CD4-positive, alpha-beta T cell (primary cell): ENCODE measurements at regions not wholly inside any gene's neighbourhood (a gene's known extent, or its start where the extent isn't known, plus 50 kb on each side); places are given as distances from the start of the nearest gene placed in this dataset.

Experiments
- ATAC-seq: fragments of 200-7000 bp; cut with Tn5 transposase; one replicate; pipeline ENCODE4 v1.10.0; 2022; ENCODE audit warnings: mild to moderate bottlenecking; ENCODE audit not compliant: poor library complexity
- CTCF ChIA-PET: fragments of 350-600 bp; sonication (Branson Sonifier 250); formaldehyde crosslinking; loops from one replicate; lab custom pipeline; 2021; ENCODE audit warnings: antibody characterized with exemption, inconsistent platforms; lab: Charles Lee
- POLR2A ChIA-PET: fragments of 350-600 bp; sonication (Branson Sonifier 250); formaldehyde crosslinking; loops from one replicate; lab custom pipeline; 2021; ENCODE audit warnings: antibody characterized with exemption, inconsistent platforms; lab: Charles Lee
- DNase-seq, 14 experiments: peaks; one replicate each; pipeline ENCODE4 v3.0.0-alpha.2; 2013 to 2020; ENCODE audit warnings: mixed read lengths in 2 of 14
- H3K27ac ChIP-seq, 2 donors: one replicate each; pipeline versions ENCODE4 v1.5.1 to v1.7.0; 2013; ENCODE audit warnings: low read length in 2 of 2, low read depth in 1 of 2, mild to moderate bottlenecking in 1 of 2
- H3K27me3 ChIP-seq, 2 experiments: 1 replicate in 1 of 2; 2 replicates in 1 of 2; pipeline versions ENCODE4 v1.6.1 to v1.7.0; 2013; ENCODE audit warnings: low read length in 2 of 2, control low read depth in 1 of 2, mild to moderate bottlenecking in 1 of 2, moderate library complexity in 1 of 2; ENCODE audit not compliant: insufficient read depth in 2 of 2, control insufficient read depth in 1 of 2
- H3K36me3 ChIP-seq: one replicate; pipeline ENCODE4 v1.6.1; 2013; ENCODE audit warnings: low read length, control low read depth; ENCODE audit not compliant: insufficient read depth
- H3K4me1 ChIP-seq: one replicate; pipeline ENCODE4 v1.6.1; 2013; ENCODE audit warnings: low read length, control low read depth; ENCODE audit not compliant: insufficient read depth
- H3K4me3 ChIP-seq: one replicate; pipeline ENCODE4 v1.5.1; 2013; ENCODE audit warnings: mild to moderate bottlenecking, low read length, moderate library complexity
- H3K9me3 ChIP-seq, 2 experiments: 1 replicate in 1 of 2; 2 replicates in 1 of 2; pipeline versions ENCODE4 v1.6.1 to v1.7.0; 2013; ENCODE audit warnings: low read length in 2 of 2, mild to moderate bottlenecking in 2 of 2, control low read depth in 1 of 2, moderate library complexity in 1 of 2; ENCODE audit not compliant: control insufficient read depth in 1 of 2, insufficient read depth in 1 of 2
- H3K27ac Mint-ChIP-seq: one replicate; pipeline ENCODE4 v1.8.0; 2020; ENCODE audit warnings: mixed read lengths
- H3K27me3 Mint-ChIP-seq: one replicate; pipeline ENCODE4 v1.8.0; 2021; ENCODE audit warnings: mixed read lengths
- H3K36me3 Mint-ChIP-seq: one replicate; pipeline ENCODE4 v1.8.0; 2021; ENCODE audit warnings: low read depth, mixed read lengths
- H3K4me1 Mint-ChIP-seq: one replicate; pipeline ENCODE4 v1.8.0; 2021; ENCODE audit warnings: low read depth, mixed read lengths
- H3K4me3 Mint-ChIP-seq: one replicate; pipeline ENCODE4 v1.8.0; 2020; ENCODE audit warnings: mild to moderate bottlenecking, mixed read lengths
- H3K9me3 Mint-ChIP-seq: one replicate; pipeline ENCODE4 v1.8.0; 2020; ENCODE audit warnings: mixed read lengths
- intact Hi-C, 2 experiments: fragments of 100-400 bp; cut with DNase I in 1 of 2; cut with micrococcal nuclease in 1 of 2; formaldehyde crosslinking; loops; one replicate each; pipeline versions ENCODE4 v1.15.1 to v1.9.0; 2023 to 2025; cut with DNase I, micrococcal nuclease
- TF ChIP-seq, protein P1 (sequence below): fragments of 200-600 bp; IDR thresholded peaks from one replicate; pipeline ENCODE4 v1.8.0; 2022; ENCODE audit warnings: antibody characterized with exemption, mild to moderate bottlenecking

DNA sequence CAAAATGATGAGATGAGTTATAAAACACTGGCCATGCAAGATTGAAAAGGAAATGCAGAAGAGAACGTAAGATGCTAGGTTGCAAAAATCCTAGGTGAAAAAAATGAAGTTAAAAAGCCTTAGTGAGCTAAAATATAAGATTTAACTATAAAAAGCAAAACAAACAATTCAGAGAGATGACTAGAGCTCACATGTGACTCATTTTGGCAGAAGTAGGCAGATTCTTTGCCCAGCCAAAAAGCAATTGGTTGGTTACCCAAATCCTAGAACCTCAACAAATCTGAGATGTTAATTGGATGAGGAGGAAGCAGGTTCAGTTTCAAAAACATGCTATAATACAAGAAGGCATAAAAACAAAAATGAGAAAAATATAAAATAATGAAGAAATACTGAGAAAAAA, 249.1 kb downstream of the OGFRL1 start:
- ATAC-seq, result no peak
- no peak for DNase-seq
- no peaks in the 10 kb centered on the region for H3K36me3 ChIP-seq
- TF ChIP-seq, protein P1, sequence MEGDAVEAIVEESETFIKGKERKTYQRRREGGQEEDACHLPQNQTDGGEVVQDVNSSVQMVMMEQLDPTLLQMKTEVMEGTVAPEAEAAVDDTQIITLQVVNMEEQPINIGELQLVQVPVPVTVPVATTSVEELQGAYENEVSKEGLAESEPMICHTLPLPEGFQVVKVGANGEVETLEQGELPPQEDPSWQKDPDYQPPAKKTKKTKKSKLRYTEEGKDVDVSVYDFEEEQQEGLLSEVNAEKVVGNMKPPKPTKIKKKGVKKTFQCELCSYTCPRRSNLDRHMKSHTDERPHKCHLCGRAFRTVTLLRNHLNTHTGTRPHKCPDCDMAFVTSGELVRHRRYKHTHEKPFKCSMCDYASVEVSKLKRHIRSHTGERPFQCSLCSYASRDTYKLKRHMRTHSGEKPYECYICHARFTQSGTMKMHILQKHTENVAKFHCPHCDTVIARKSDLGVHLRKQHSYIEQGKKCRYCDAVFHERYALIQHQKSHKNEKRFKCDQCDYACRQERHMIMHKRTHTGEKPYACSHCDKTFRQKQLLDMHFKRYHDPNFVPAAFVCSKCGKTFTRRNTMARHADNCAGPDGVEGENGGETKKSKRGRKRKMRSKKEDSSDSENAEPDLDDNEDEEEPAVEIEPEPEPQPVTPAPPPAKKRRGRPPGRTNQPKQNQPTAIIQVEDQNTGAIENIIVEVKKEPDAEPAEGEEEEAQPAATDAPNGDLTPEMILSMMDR, result no peak
- no peak overlapping the region for H3K27ac Mint-ChIP-seq
- H3K27me3 Mint-ChIP-seq, result peaks cover 4% of the 10 kb centered on the region
- no peaks in the 10 kb centered on the region for H3K27me3 ChIP-seq
- intact Hi-C loops, result loop anchor here in 1 of 2 experiments (5.0 kb wide), 2 partner anchors 1645 to 1790 kb away; no protein-coding TSS in a partner anchor
- ChIA-PET CTCF (no interaction called here), POLR2A (no interaction called here)
- no peak overlapping the region for H3K4me3 ChIP-seq
- H3K36me3 Mint-ChIP-seq, result no peaks in the 10 kb centered on the region
- H3K27ac ChIP-seq, result no peak overlapping the region
- H3K4me1 ChIP-seq, result no peaks in the 10 kb centered on the region
- H3K9me3 ChIP-seq, result no peaks in the 10 kb centered on the region
- H3K4me1 Mint-ChIP-seq, result no peaks in the 10 kb centered on the region
- peaks cover 6% of the 10 kb centered on the region for H3K9me3 Mint-ChIP-seq
- H3K4me3 Mint-ChIP-seq, result no peak overlapping the region

DNA sequence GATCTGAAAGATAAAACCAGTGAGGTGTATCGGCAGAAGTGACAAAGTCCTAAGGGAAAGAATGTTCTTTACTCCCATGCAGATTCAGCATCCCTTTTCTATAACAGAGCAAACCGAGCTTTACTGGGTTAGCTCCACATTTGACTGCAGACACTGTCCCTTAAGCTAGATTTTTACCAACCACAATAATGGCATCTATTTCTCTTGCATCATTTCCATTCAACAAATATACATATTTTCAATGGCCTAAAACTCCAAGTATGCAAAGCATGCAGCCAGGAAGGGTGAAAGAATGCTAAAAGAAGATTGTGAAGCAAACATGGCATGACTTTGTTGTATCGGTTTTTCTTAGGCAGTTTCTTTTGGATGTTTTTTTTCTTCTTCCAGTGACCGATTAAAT, 255.4 kb downstream of the OGFRL1 start:
- POLR2A ChIA-PET, result no interaction called here
- ATAC-seq (no peak), DNase-seq (no peak)
- CTCF ChIA-PET, result no interaction called here
- H3K4me1 Mint-ChIP-seq, result no peaks in the 10 kb centered on the region
- Histone ChIP-seq H3K9me3 (no peaks in the 10 kb centered on the region), H3K36me3 (no peaks in the 10 kb centered on the region), H3K4me3 (no peak overlapping the region), H3K27me3 (no peaks in the 10 kb centered on the region), H3K27ac (no peak overlapping the region), H3K4me1 (no peaks in the 10 kb centered on the region)
- TF ChIP-seq, protein P1, result no peak
- no peak overlapping the region for H3K4me3 Mint-ChIP-seq
- intact Hi-C loops, result no loop called here
- H3K36me3 Mint-ChIP-seq, result no peaks in the 10 kb centered on the region
- no peaks in the 10 kb centered on the region for H3K27me3 Mint-ChIP-seq
- H3K9me3 Mint-ChIP-seq, result peaks cover 6% of the 10 kb centered on the region
- no peak overlapping the region for H3K27ac Mint-ChIP-seq

DNA sequence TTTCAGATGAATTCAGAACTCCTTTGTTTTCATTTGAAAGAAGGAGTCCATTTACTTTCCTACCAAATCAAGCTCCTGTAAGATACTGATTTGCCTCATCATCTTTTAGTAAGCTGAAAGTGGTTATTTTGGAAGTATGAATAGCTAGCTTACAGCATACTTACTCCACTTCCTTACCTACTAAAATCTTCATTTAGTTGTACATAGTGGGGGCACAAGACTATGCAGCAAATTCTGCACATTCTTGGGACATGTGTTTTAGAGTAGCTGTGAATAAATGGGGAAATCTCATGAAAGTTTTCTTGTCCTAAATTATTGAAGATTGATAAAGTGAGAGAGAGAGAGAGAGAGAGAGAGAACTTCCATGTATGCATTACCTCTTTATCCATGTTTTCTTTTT, 256.3 kb downstream of the OGFRL1 start:
- no peaks in the 10 kb centered on the region for H3K9me3 ChIP-seq
- H3K4me3 ChIP-seq, result no peak overlapping the region
- H3K4me1 Mint-ChIP-seq, result no peaks in the 10 kb centered on the region
- H3K27me3 Mint-ChIP-seq, result no peaks in the 10 kb centered on the region
- peaks cover 6% of the 10 kb centered on the region for H3K9me3 Mint-ChIP-seq
- no peak for DNase-seq
- no peaks in the 10 kb centered on the region for H3K27me3 ChIP-seq
- ChIA-PET POLR2A (no interaction called here), CTCF (no interaction called here)
- TF ChIP-seq, protein P1, result no peak
- intact Hi-C loops, result no loop called here
- no peak overlapping the region for H3K27ac Mint-ChIP-seq
- ATAC-seq, result no peak
- H3K36me3 Mint-ChIP-seq, result no peaks in the 10 kb centered on the region
- H3K36me3 ChIP-seq, result no peaks in the 10 kb centered on the region
- H3K4me1 ChIP-seq, result no peaks in the 10 kb centered on the region
- H3K4me3 Mint-ChIP-seq, result no peak overlapping the region
- H3K27ac ChIP-seq, result no peak overlapping the region
